ENCODE measurements at regions not wholly inside any gene's neighbourhood (a gene's known extent, or its start where the extent isn't known, plus 50 kb on each side); places are given as distances from the start of the nearest gene placed in this dataset.

- peak overlapping the region in 2 of 4 donors; percentile 51 to 58 for H3K27ac ChIP-seq
- H3K9me3 ChIP-seq, result no peaks in the 10 kb centered on the region
- H3K36me3 ChIP-seq, result peaks cover 0 to 3% (median 0%) of the 10 kb centered on the region in 4 donors
- DNase-seq, result no peak
- WGBS, 2 donors, result 97 to 100% methylated on average over 4 to 8 of the region's 8 CpGs
- no peak overlapping the region for H3K4me3 ChIP-seq
- ATAC-seq (ENCODE audit: low FRiP score in 2 of 2), result no peak
- no peaks in the 10 kb centered on the region for H3K27me3 ChIP-seq
- TF ChIP-seq CTCF (IDR thresholded peaks at IDR 0.05) (no peak), EP300 (IDR thresholded peaks at IDR 0.05) (no peak), POLR2A (IDR thresholded peaks at IDR 0.05) (no peak), POLR2AphosphoS5 (IDR thresholded peaks at IDR 0.05) (no peak)
- peaks cover 79 to 90% (median 82%) of the 10 kb centered on the region in 4 donors for H3K4me1 ChIP-seq
Measured at GRCh38 chr17:77476498-77476897, 335.7 kb downstream of the SEC14L1 start.

GRCh38 chr17:77476931-77477805 is 336.4 kb downstream of the SEC14L1 start:
- 53 to 58% methylated on average over 16 to 22 of the region's 22 CpGs for WGBS, 2 donors
- ATAC-seq (ENCODE audit: low FRiP score in 2 of 2), result peak in 1 of 2 donors; percentile 58
- Histone ChIP-seq H3K4me3 (no peak overlapping the region), H3K9me3 (no peaks in the 10 kb centered on the region), H3K27me3 (no peaks in the 10 kb centered on the region), H3K36me3 (peaks cover 0 to 7% (median 3%) of the 10 kb centered on the region in 4 donors), H3K4me1 (peaks cover 72 to 83% (median 76%) of the 10 kb centered on the region in 4 donors), H3K27ac (peak overlapping the region in 3 of 4 donors; percentile 24 to 58 (median 51))
- DNase-seq, result no peak
- TF ChIP-seq CTCF (IDR thresholded peaks at IDR 0.05) (no peak), POLR2AphosphoS5 (IDR thresholded peaks at IDR 0.05) (peak; percentile 28 to 45)

GRCh38 chr17:77478281-77478680 is 337.5 kb downstream of the SEC14L1 start:
- Histone ChIP-seq H3K4me3 (no peak overlapping the region), H3K27ac (peak overlapping the region in 1 of 4 donors; percentile 42), H3K9me3 (no peaks in the 10 kb centered on the region), H3K36me3 (peaks cover 5 to 18% (median 14%) of the 10 kb centered on the region in 4 donors), H3K4me1 (peaks cover 61 to 72% (median 64%) of the 10 kb centered on the region in 4 donors), H3K27me3 (no peaks in the 10 kb centered on the region)
- TF ChIP-seq CTCF (IDR thresholded peaks at IDR 0.05) (no peak), POLR2A (IDR thresholded peaks at IDR 0.05) (no peak), POLR2AphosphoS5 (IDR thresholded peaks at IDR 0.05) (no peak), EP300 (IDR thresholded peaks at IDR 0.05) (no peak)
- 75 to 81% methylated on average over 16 of the region's 16 CpGs for WGBS, 2 donors
- ATAC-seq (ENCODE audit: low FRiP score in 2 of 2), result no peak
- no peak for DNase-seq

GRCh38 chr17:77478899-77479298 is 338.1 kb downstream of the SEC14L1 start:
- Histone ChIP-seq H3K9me3 (no peaks in the 10 kb centered on the region), H3K27me3 (no peaks in the 10 kb centered on the region), H3K4me1 (peaks cover 55 to 66% (median 59%) of the 10 kb centered on the region in 4 donors), H3K36me3 (peaks cover 5 to 24% (median 20%) of the 10 kb centered on the region in 4 donors), H3K27ac (peak overlapping the region in 1 of 4 donors; percentile 42), H3K4me3 (no peak overlapping the region)
- 56 to 73% methylated on average over 11 of the region's 11 CpGs for WGBS, 2 donors
- TF ChIP-seq POLR2AphosphoS5 (IDR thresholded peaks at IDR 0.05) (no peak), POLR2A (IDR thresholded peaks at IDR 0.05) (no peak), CTCF (IDR thresholded peaks at IDR 0.05) (no peak), EP300 (IDR thresholded peaks at IDR 0.05) (no peak)
- DNase-seq (peak in 1 of 2 donors; percentile 55), ATAC-seq (ENCODE audit: low FRiP score in 2 of 2) (no peak)

Data from upper lobe of left lung (tissue), 6 donors.